ENCODE measurements at regions not wholly inside any gene's neighbourhood (a gene's known extent, or its start where the extent isn't known, plus 50 kb on each side); places are given as distances from the start of the nearest gene placed in this dataset.

DNA sequence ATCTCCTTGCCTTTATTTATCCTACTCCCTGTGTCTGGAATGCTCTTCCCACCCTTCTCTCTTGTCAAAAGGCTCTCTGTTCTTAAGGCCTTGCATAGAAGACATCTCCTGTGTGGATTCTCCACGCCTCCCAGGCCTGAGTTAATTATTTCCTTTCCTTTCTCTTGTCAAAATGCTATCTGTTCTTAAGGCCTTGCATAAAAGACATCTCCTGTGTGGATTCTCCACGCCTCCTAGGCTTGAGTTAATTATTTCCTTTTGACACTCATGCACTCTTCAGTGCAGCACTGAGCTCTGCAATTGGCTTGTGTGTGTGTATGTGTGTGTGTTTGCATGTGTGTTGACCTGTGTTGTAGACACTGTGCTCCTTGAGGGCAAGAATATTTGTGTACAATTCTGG is 52.1 kb upstream of the DCD start:
- no peak for TF ChIP-seq CTCF (IDR thresholded peaks at IDR 0.05; ENCODE audit: low read depth, low read length, missing control alignments)
- H3K4me3 ChIP-seq (replicated peaks; ENCODE audit: low read depth, low read length): no peak overlapping the region
- no peak for DNase-seq (ENCODE audit: extremely low read depth, low read depth)

All from HFF-Myc (cell line).